ENCODE measurements at regions not wholly inside any gene's neighbourhood (a gene's known extent, or its start where the extent isn't known, plus 50 kb on each side); places are given as distances from the start of the nearest gene placed in this dataset.

- DNase-seq (ENCODE audit: low read depth): peak; percentile 74
Observed at GRCh38 chr4:23333946-23334878, 555.6 kb downstream of the PPARGC1A start.

- peak; percentile 54 for DNase-seq (ENCODE audit: low read depth)
Observed at GRCh38 chr4:23333556-23333945, 556.3 kb downstream of the PPARGC1A start.

DNA sequence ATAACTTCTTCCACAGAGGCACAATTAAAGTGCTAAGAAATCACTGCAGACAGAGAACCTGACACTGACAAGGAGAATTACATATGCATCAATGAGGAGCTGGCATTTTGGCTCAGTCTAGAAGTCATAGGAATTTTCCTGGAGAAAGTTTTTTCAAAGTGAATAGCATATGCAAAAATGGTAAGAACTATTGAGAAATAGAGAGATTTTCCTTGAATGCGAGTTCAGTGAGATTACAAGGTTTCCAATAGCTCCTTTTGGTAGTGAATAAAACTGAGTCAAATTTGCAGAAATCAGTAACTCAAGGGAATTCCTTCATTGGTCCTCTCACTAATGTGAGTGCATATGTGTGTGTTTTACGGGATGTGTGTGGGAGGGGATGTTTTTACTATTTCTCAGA lies 557.5 kb downstream of the PPARGC1A start:
- DNase-seq (ENCODE audit: low read depth): no peak

- no peak for DNase-seq (ENCODE audit: low read depth)
Observed at GRCh38 chr4:23327120-23327519, 562.7 kb downstream of the PPARGC1A start.

DNA sequence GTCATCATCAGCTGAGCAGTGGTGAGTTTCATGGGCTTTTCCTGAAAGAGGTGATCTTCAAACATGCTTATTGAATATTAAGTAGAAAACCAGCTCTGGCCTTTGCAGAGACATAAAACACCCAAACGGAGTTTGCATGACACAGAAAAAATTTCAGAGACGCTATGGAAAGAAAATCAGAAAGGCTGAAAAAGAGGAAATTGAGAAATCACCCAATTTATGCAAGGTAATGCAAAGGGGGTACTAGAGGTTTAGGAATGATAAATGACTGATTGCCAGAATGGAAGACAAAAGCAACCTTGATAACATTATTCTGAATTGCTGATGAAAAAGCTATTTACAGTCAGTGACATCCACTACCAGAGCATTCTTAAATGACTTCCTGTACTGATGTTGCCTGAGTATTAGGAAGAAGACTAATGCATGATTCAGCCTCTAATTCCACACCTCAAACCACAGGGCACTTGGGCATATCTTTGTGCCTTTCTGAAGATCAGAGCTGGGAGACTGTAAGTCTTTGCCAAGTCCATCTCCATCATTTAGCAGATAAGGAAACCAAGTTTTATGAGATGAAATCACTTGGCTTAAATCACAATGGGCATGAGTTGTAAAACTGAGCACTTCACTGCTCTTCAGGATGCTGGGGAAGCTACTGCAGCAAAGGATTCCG lies 565.7 kb downstream of the PPARGC1A start:
- peak; percentile 40 for DNase-seq (ENCODE audit: low read depth)

DNA sequence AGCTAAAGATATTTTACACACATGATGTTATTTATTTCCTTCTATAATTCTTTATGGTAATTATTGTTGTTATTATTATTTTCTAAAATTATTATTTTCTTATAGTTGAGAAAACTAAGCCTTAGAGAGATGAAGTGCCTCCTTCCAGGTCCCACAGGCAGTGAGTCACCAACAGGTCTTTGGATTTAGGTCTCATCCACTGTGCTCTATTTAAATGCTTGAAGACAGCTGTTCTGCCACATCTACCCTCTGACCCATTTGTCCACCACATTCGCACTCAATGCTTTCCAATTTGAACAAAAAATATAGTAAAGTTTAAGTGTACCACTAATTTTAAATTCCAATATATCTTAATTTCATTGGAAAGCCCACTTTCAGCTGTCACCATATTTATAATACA lies 566.4 kb downstream of the PPARGC1A start:
- no peak for DNase-seq (ENCODE audit: low read depth)

GRCh38 chr4:23322732-23323131 lies 567.1 kb downstream of the PPARGC1A start:
- no peak for DNase-seq (ENCODE audit: low read depth)

DNA sequence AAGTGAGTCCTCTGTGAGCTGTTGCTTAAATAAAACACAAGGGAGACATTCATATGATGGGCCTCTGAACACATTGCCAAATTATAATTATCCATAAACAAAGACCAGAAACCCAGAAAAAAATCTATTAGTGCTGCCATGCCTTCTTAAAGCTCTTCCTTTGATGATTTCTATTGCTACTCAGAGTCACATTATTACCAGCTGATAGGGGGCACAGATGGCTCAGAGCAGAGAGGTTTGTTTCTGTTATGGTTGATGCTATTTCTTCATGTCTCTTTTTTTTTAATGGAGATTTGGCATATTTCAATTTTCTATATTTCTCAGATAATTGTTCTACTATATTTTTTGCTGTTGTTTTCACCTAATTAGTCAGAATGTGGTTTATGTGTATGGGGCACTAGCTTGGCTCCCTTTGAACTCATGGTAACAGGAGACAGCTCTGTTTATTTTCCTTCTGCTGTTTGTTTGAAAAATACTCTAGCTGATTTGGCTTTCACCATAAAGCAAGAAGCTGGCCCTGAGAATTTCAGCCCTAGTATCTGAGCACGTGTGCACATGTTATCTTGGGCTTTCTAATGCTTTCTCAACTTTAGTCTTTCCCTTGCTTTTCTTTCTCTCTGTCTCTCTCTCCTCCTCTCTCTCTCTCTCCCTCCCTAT lies 568.8 kb downstream of the PPARGC1A start:
- no peak for DNase-seq (ENCODE audit: low read depth)

DNA sequence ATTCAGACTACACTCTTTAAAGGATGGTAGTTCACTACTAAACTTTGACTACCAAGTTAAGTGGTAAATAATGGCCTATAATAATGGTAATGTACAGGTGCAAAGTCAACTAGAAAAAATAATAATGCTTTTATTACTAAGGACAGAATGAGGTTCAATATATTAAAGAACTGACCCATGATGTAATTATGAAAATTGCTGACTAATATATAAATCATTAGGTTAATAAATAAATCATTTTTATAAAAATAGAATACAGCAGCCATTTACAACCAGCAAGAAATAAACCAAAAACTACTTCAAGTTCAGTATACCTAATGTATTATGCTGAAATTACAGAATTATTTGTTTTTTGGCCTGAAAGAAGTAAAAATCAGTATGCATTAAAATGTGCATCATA lies 577.2 kb downstream of the PPARGC1A start:
- no peak for DNase-seq (ENCODE audit: low read depth)

GRCh38 chr4:23311983-23312382 lies 577.9 kb downstream of the PPARGC1A start:
- DNase-seq (ENCODE audit: low read depth): no peak

- no peak for DNase-seq (ENCODE audit: low read depth)
Observed at GRCh38 chr4:23305026-23305425, 584.8 kb downstream of the PPARGC1A start.

GRCh38 chr4:23298371-23298770 lies 591.5 kb downstream of the PPARGC1A start:
- DNase-seq (ENCODE audit: low read depth): no peak

GRCh38 chr4:23297327-23297726 lies 592.5 kb downstream of the PPARGC1A start:
- no peak for DNase-seq (ENCODE audit: low read depth)

DNA sequence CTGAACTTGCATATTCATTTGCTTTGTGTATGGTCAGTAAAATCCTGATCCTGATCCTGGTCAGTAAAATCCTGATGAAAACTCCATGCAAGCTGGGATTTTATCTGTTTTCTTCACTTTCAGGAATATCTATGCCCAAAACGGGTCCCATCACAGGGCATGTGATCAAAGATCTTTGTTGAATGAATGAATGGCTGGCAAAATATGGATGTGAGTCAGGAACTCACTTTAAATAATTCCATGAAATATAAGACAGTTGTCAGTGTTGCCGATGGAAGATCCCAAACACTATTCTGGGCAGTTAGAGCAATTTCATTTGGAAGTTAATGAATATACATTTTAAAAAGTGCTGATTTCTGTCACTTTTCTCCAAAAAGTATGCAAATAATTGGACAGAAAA lies 598.4 kb downstream of the GBA3 start:
- no peak for DNase-seq (ENCODE audit: low read depth)

DNA sequence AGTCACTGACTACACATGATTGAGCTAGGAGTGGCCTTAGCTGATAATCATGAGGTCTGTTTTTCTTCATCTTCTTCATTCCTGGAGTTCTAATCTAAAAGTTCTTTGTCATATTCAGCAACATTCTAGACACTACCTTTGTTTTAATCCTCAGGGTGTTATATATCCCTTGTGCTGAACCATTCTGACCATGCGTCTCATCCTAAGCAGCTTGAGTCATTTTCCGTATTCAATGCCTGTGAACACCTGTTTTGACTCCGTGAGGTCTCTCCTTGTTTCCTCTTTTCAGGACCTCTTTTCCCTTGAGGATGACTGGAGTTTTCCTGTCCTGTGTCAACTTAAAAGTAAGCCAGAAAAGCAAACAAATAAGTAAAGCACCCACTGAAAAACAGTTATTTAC lies 597.9 kb downstream of the GBA3 start:
- no peak for DNase-seq (ENCODE audit: low read depth)

- DNase-seq (ENCODE audit: low read depth): no peak
Observed at GRCh38 chr4:23279377-23279986, 586.7 kb downstream of the GBA3 start.

GRCh38 chr4:23278845-23279244 lies 586.1 kb downstream of the GBA3 start:
- DNase-seq (ENCODE audit: low read depth): no peak

DNA sequence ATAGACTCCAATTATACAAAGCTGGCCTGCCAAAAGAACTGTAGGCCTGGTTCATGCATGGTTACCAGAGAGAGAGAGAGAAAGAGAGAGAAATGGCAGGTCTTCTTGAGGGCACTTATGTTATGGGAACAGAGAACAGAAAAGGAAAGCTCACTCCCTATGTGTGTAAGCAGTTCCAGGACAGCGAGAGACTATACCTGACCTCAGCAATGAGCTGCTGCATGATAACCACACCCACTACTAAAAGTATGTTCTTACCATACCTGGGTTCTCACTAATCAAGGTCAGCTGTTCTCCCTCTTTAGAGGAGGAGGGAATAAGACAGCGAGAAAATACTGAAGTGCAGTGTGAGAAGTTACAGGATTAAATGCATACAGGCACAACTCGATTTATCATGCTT lies 583.3 kb downstream of the GBA3 start:
- no peak for DNase-seq (ENCODE audit: low read depth)

GRCh38 chr4:23269566-23269965 lies 576.8 kb downstream of the GBA3 start:
- DNase-seq (ENCODE audit: low read depth): no peak

DNA sequence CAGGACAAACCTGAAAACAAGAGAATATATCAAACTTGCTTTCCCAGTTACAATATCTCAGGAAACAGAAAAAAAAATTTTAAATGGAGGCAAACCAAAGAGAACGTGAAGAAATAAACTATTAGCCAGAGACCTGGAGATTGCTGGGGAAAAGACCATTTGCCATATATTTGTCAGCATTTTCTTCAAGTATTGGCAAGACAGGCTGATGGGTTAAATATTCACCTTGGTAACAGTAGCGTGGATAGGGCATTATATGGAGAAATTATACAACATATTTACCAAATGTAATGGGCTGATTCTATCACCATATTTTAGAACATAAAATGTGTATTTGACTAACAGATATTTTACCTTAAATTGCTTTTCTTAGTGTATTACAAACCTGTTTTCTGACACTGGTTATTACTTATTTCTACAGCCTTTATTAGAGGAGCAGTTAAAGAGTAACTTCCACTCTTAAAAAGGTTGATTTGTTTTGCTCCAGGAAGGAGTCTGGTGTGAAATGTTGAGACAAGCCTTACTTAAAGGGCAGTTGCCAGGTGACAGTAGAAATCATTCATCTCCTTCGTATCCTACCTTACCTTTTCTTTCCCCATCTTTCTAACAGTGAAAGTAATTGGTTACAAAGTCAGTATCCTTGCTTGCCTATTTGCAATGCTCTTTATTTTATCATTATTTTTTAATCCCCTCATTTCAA lies 575.5 kb downstream of the GBA3 start:
- DNase-seq (ENCODE audit: low read depth): no peak

GRCh38 chr4:23266401-23266800 lies 573.7 kb downstream of the GBA3 start:
- no peak for DNase-seq (ENCODE audit: low read depth)

DNA sequence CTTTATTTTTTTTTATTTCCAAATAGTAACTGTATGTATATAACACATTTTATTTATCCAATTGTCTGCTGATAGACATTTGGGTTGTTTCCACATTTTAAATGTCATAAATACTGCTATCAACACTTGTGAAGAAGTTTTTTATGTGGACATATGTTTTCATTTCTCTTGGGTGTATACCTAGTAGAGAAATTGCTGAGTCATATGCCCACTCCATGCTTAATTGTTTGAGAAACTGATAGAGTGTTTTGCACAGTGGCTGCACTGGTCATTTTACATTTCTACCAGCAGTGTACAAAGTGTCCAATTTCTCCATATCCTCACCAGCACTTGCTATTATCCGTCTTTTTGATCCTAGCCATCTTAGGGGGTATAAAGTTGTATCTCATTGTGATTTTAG lies 567.8 kb downstream of the GBA3 start:
- no peak for DNase-seq (ENCODE audit: low read depth)

Measured in HS-5 (cell line).